ENCODE measurements at regions not wholly inside any gene's neighbourhood (a gene's known extent, or its start where the extent isn't known, plus 50 kb on each side); places are given as distances from the start of the nearest gene placed in this dataset.
"Not testable (repeated sequence)": the region's sequence is repeated elsewhere in the genome, so short reads cannot be mapped to it uniquely, and the experiment has no call there.

DNA sequence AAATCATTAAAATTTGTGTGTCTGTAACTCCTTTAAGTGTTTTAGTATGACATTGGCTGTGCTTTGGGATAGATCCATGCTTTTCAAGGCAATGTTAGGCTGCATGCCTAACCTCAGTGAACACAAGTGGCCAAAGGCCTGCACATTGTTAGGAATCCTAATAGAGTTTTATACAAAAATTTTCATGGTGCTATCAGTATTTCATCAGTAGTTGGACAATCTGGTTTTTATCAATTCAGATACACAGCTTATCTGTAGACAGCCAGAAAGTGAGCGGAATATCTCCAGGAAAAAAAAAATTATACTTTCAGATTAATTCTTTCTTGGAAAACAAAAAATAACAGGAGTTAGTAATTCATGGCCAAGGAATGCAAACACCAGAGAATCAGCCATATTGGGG, 324.0 kb upstream of the PDE3A start:
- DNase-seq (ENCODE audit: low read depth) = no peak

DNA sequence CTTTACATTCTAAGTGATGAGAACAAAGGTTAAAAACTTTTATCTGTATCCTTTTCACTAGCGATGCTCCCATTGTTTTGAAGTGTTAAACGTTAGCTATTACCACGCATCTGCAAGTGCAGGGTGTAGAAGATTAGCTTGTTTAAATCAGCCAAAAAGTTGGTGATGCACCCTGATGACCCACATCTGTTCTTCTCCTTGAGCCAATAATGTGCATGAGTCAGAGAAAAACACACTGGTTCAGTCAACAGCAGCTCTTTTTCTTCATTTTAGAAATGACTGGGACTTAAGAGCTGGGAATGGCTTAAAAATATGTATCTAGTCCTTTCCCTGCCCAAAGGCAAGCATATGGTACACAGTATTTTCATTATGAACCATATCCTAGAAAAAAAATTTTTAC, 323.5 kb upstream of the PDE3A start:
- DNase-seq (ENCODE audit: low read depth) = no peak

DNA sequence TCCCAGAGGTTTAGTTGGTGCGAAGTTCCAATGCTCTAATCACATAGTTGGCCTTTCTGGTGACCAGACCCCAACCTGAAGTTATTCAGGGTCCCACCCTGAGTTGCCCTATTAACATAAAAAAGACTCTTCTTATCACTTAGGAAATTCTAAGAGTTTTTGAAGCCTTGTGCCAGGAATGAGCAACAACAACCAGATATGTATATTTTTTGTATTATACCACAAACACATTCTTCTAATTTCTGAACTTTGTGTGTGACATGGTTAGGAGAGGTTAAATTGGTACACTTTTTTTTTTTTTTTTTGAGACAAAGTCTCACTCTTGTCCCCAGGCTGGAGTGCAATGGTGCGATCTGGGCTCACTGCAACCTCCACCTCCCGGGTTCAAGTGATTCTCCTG, 320.4 kb upstream of the PDE3A start:
- DNase-seq (ENCODE audit: low read depth) = no peak

DNA sequence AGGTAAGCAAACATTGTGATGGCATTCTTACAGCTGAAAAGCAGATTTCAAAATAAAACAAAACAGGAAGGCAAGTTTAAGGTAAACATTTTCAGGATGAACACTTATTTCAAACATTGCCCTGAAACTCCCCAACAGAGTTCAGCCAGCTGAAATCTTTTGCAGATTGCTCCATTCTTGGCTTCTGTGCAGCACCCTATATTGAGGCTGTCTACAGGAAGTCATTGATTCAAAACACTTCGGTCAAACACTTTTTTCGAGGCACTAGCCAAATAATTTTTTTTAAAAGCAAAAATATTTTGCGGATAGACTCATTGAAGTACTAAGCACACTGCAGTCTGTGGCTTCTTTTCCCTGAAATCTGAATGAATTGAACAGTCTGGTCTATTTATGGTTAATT, 318.1 kb upstream of the PDE3A start:
- DNase-seq (ENCODE audit: low read depth) = no peak

DNA sequence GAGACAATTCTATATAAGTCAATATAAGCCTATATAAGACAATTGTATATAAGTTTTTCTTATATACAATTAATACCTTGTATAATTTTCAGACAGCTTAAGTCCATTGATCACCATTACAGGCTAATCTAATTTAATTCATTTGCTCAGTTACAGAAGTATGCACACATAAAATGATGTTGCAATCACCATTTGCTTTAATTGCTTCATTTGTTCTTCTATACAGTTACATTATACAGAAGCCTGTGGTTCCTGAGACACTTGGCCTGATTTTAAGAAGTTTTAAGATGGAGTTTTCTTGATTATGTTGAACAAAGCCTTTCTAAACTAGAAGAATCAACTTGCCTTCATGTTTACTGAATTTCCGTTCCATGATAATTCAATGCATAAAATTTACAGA, 314.6 kb upstream of the PDE3A start:
- no peak for DNase-seq (ENCODE audit: low read depth)

DNA sequence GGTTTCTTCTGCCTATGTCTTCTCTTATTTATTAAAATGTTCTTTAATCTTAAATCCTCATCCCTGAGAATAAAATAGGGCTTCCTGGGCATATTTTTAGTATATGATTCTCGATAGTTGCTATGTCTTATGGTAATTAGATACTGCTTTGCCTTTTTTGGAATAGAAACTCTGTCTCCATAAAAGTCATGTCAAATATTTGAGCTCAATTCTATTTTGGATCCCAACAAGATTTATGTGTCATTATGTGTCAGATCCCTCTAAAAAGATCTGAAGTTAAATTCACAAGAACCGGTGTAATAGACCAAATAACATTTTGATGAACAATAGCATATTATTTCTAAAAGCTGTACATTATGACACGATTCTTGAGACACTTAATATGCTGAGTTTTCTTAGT, 312.5 kb upstream of the PDE3A start:
- DNase-seq (ENCODE audit: low read depth) = no peak

DNA sequence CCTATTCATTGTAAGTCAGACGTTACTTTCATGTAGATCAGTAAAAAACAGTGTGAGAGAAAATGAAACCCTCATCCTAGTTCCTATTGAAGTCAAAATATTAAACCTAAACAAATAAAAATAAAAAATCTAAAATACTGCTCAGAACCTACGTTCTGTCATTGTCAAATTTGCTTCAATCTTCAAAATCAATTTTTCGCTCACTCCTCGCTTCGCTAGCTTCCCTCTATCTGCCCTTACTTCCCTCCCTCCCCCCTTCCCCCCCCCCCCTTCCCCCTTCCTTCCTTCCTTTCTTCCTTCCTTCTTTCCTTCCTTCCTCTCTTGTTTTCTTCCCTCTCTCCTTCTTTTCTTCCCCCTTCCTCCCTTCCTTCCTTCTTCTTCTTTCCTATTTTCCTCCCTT, 310.9 kb upstream of the PDE3A start:
- DNase-seq (ENCODE audit: low read depth) = no peak

DNA sequence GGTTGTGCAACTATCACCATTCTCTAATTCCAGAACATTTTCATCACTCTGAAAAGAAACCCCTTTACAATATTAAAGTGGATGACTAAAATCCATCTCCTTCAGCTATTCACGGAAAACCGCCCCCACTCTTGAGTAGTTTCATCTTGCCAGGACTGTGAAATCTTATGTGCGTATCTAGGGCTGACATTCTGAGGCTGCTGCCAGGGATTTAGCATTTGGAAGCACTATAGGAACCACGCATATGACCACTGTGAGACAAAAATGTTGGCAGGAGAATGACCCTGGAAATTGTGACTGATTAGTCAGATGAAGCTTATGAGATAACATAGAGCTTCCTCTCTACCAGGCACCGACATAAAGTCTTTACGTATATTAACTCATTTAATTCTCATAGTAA, 305.2 kb upstream of the PDE3A start:
- no peak for DNase-seq (ENCODE audit: low read depth)

DNA sequence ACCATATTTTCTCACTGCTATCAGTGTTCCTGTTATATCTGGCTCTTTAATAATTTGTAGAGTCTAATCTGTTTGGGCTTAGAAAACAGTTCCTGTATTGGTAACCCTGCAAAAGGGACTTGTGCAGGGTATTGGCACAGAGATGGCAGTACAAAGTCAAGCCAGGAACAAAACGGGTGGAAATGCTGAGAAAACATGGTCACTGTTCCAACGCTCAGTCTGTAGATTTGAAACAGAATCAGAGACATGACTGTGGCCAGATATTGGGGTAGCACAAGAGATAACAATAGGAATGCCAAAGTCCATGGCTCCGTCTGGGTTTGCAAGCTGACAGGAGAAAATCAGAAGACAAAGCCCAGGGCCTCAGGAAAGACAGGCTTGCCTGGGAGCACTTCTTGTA, 290.7 kb upstream of the PDE3A start:
- no peak for DNase-seq (ENCODE audit: low read depth)

DNA sequence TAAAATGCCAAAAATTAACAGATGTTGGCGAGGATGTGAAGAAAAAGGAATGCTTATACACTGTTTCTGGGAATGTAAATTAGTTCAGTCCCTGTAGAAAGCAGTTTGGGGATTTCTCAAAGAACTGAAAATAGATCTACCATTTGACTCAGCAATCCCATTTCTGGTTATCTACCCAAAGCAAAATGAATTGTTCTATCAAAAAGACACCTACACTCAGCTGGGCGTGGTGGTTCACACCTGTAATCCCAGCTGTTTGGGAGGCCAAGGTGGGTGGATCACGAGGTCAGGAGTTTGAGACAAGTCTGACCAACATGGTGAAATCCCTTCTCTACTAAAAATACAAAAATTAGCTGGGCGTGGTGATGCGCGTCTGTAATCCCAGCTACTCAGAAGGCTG, 279.3 kb upstream of the PDE3A start:
- no peak for DNase-seq (ENCODE audit: low read depth)

DNA sequence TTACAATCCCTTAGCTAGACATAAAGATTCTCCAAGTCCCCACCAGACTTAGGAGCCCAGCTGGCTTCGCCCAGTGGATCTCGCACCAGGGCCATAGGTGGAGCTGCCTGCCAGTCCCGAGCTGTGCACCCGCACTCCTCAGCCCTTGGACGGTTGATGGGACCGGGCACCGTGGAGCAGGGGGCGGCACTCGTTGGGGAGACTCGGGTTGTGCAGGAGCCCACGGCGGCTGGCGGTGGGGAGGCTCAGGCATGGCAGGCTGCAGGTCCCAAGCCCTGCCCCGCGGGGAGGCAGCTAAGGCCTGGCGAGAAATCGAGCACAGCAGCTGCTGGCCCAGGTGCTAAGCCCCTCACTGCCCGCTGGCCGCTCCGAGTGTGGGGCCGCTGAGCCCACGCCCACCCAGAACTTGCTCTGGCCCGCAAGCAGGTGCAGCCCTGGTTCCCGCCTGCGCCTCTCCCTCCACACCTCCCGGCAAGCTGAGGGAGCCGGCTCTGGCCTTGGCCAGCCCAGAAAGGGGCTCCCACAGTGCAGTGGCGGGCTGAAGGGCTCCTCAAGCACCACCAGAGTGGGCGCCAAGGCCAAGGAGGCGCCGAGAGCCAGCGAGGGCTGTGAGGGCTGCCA, 275.0 kb upstream of the PDE3A start:
- not testable (repeated sequence) for DNase-seq (ENCODE audit: low read depth)

DNA sequence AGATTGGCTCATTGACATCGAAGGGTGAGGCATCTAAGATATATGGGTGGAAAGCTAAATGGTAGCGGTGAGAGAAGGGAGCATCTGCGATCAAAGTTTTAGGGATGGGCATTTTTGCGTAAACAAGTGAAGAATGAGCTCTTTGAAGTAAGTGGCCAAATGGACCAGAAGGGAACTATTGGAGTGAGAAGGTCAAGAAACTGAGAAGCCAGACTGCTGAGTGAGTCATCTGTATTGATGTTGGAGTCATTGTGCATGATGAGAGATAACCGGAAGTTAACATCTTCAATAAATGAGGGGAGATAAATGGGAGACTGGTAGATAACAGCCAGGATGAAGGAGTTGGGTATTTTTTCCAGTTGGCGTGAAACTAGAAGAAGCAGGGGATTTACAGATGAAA, 271.9 kb upstream of the PDE3A start:
- DNase-seq (ENCODE audit: low read depth) = no peak

DNA sequence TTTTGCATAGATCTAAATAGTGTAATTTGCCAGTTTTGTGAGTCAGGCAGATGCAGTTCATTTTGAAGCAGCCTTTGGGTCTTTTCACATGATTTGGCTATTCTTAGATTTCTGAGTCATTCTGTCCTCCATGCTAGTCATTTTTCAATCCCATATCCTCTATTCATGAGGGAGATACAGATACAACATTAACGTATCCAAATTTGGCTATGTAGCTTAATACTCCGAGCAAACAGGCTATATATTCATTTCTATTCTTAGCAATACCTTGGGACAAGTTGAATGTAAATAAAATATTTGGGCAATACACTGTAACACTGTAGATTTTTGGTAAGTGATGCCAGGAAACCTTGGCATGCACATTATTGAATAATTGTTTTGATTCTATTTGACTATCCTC, 270.7 kb upstream of the PDE3A start:
- no peak for DNase-seq (ENCODE audit: low read depth)

DNA sequence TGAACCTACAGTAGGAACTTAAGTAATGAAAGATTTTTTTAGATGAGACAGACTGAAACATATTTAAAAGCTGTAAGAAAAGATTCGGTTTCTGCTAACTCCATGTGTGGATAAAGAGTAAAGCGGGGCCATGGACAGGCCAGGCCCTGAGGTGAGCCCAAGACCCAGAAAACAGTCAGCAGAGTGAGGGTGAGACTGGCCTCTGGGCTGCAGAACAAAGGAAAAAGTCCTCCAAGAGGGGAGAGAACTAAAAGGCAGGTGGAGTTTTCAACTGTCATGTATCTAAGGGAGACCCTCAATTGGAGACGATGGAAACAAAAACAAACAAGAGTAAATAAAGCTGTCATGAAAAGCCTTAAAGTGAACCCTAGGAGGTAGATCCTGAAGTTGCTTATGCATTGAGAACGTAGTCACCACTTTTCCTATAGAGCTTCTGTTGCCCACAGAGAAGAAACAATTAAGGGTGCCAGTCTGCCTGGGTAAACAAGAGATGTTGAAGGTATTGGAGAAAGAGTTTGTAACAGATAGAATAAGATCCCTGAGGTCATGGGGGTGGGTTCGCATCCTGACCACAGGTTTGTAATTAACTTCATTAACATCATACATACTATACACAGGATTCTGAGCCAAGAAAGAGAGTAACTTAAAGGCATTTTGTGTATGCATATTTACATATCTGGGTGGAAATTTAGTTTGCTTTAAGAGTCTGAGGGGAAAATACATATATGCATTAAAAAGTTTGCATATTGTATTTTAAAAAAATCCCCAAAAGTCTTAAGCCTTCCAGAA, 268.7 kb upstream of the PDE3A start:
- DNase-seq (ENCODE audit: low read depth) = no peak

DNA sequence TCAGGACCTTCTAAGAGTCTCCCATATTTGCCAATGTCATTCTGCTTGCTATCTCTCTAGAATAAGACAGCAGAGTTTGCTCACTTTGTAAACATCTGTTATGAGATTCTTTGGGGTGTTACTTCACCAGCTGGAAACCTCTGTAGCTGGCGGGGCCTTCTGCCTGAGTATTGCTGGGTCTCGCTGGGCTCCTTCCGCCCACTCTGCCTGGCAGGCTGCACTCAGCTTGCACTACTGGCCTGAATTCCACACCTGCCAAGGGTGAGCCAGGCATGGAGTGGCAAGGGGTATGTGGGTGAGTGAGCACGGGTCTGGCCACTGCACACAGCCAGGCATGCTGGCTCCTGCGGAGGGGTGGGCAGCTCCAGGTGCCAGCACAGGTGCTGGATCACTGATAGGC, 267.3 kb upstream of the PDE3A start:
- peak; percentile 3 for DNase-seq (ENCODE audit: low read depth)

DNA sequence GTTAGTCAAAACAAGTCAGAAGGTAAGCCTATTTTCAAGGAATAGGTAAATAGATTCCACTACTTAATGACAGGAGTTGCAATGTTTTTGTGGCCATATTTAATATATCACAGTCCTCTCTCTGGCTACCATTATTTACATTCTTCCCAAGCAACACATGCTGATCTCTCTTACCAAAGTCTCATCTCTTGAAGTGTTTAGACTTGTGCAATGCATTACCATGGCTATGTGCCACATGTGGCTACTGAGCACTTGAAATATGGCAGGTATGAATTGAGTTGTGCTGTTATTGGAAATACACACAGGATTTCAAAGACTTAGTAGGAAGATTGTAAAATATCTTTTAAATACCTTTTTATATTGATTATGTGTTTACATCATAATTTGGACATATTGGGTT, 262.4 kb upstream of the PDE3A start:
- DNase-seq (ENCODE audit: low read depth) = no peak

DNA sequence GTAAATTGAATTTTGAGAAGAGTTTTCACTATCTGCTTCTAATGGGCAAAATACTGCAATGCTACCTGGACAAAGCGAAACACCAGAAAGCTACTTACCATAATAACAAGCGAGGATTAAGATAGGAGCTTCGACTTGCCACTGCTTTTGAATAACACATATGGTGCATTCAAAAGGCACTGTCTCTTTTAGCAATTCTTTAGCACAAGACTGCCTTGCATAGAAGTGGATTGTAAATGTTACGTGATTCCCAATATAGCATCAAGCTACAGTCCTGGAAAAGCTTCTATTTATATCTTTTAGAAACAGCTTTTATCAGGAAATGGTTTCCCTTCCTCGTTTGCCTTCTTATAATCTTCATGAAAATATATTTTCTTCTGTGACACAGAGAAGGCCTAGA, 258.7 kb upstream of the PDE3A start:
- no peak for DNase-seq (ENCODE audit: low read depth)

DNA sequence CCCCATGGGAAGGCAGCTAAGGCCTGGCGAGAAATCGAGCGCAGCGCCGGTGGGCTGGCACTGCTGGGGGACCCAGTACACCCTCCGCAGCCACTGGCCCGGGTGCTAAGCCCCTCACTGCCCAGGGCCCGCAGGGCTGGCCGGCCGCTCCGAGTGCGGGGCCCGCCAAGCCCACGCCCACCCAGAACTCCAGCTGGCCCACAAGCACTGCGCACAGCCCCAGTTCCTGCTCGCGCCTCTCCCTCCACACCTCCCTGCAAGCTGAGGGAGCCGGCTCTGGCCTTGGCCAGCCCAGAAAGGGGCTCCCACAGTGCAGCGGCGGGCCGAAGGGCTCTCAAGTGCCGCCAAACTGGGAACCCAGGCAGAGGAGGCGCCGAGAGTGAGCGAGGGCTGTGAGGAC, 253.0 kb upstream of the PDE3A start:
- DNase-seq (ENCODE audit: low read depth) = not testable (repeated sequence)

DNA sequence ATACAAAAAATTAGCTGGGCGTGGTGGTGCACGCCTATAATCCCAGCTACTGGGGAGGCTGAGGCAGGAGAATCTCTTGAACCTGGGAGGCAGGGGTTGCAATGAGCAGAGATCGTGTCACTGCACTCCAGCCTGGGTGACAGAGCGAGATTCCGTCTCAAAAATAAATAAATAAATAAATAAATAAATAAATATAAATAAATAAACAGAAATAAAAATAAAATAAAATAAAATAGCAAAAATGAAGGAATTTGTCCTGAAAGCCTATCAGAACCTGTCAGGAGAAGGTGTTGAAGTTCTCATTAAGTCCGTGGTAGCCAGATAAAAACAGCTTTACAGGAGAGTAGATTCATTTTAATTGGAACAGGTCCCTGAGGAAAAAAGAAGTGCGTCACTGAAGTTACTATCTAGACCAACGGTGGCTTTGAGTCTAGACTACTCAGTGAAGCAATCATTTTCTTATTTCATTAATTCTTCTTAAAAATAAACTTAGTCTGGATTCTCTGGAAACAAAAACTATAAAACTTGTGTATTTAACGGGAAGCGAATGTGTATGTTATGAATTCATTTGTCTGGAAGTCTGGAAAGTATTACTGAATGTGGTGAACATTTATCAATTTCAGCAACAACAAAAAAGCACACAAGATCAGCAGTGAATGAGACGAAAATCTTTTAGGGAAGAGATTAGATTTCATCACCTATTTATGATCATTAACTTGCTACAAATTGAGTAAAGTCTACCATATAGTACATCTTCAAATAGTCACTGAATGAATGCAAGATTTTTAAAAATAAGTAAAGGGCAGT, 248.5 kb upstream of the PDE3A start:
- DNase-seq (ENCODE audit: low read depth) = no peak

DNA sequence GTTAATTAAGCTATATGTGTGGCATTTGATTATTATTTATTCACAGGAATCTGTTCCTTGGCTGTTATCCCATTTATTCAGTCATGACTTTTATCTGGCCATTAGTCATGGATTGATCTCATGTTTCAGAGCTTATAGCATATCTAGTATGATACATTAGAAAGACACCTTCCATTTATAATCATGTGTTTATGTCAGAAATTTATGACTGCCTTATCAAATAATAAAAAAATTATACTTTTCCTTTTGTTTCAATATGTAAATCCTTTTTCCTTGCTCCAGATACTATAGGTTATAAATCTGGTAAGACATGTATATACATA, 248.0 kb upstream of the PDE3A start:
- no peak for DNase-seq (ENCODE audit: low read depth)

DNA sequence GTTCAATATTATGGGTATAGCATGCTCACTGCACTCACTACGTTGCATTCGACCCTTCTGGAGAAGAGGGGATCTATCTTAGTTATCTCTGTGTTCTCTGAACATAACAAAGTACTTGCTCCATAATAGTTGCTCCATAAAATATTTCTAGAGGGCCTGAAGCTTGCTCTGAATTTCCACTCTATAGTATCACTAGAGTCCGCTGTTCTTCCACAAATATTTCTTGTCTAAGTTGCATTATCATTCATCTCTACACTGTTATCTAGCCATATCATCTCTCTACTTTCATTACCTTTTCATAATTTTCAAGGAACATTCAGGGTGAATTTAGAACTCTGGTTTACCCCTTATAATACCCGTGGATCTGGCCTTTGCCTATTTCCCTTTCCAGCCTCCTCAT, 246.1 kb upstream of the PDE3A start:
- no peak for DNase-seq (ENCODE audit: low read depth)

DNA sequence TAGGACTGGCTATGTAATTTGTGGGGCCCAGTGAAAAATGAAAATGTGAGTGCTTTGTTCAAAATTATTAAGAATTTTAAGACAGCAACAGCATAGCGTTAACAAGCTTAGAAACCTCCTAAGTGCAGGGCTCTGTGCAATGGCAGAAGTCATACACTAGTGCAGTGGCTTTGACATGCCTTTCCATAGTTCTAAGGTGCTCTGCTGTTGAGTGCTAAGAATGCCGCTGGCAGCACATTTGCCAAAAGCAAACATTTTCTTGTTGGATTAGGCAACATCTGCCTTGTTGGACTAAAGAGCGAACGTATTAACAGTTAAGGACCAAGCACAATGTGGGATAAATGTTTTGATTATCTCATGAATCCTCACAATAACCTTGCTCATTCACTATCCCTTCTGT, 244.9 kb upstream of the PDE3A start:
- no peak for DNase-seq (ENCODE audit: low read depth)

DNA sequence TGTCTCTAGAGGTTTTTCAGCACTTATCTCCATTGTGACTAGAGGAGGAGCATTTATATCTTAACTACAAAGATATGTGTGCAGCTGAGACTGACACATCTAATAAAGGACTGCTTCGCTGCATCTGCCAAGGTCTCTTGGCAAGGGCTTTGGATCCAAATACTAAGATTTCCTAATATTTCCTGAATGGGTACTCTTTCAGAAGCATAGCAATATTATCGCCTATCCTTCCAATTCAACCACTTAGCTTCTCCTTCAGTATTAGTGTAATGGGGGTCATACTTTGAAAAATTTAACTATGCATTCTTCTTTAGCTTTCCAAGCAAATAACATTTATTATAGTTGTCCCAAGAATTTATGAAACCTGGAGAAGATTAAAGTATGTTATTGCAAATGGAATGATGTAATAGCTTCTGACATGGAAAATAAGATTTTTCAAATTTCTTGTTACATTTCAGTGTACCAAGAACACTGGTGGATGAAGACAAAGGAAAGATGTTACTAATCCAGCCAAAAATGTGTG, 243.0 kb upstream of the PDE3A start:
- DNase-seq (ENCODE audit: low read depth) = no peak
